Panc1 (cell line): ENCODE measurements at regions not wholly inside any gene's neighbourhood (a gene's known extent, or its start where the extent isn't known, plus 50 kb on each side); places are given as distances from the start of the nearest gene placed in this dataset.
"Not testable (repeated sequence)": the region's sequence is repeated elsewhere in the genome, so short reads cannot be mapped to it uniquely, and the experiment has no call there.

ENCODE experiments used
- ATAC-seq: fragments of 200-7000 bp; cut with Tn5 transposase; 2 replicates; pipeline ENCODE4 v1.9.1; 2020; ENCODE audit warnings: mild to moderate bottlenecking, moderate library complexity
- BruUV-seq: library from RNA; stranded (reverse); fragments of 400-500 nt; replicated peaks from 2 replicates; lab custom pipeline; 2021; lab: Mats Ljungman, UMichigan
- CTCF ChIA-PET: fragments of 300-600 bp; sonication (Branson Sonifier 250); formaldehyde crosslinking; loops from one replicate; lab custom pipeline; 2022; ENCODE audit warnings: antibody characterized with exemption; lab: Charles Lee
- POLR2A ChIA-PET: fragments of 300-600 bp; sonication (Branson Sonifier 250); formaldehyde crosslinking; loops from one replicate; lab custom pipeline; 2022; ENCODE audit warnings: antibody characterized with exemption; lab: Charles Lee
- DNase-seq: peaks from one replicate; pipeline ENCODE4 v3.0.0-alpha.2; 2010; ENCODE audit warnings: low read depth, low spot score
- H3K27ac ChIP-seq: 2 replicates; pipeline ENCODE4 v1.5.1; 2011; ENCODE audit warnings: mild to moderate bottlenecking, low read length, inconsistent platforms
- H3K27me3 ChIP-seq: fragments of 200-500 bp; sonication (Bioruptor generic); 2 replicates; pipeline ENCODE4 v1.6.0; 2014; ENCODE audit warnings: low read length, inconsistent platforms; ENCODE audit not compliant: control insufficient read depth, insufficient read depth
- H3K36me3 ChIP-seq: fragments of 200-500 bp; sonication (Bioruptor generic); 2 replicates; pipeline ENCODE4 v1.5.1; 2014; ENCODE audit warnings: inconsistent platforms, mild to moderate bottlenecking, low read length, moderate library complexity; ENCODE audit not compliant: control insufficient read depth, insufficient read depth
- H3K4me1 ChIP-seq: 2 replicates; pipeline ENCODE4 v1.5.1; 2011; ENCODE audit warnings: inconsistent platforms, mild to moderate bottlenecking, low read length, moderate library complexity; ENCODE audit not compliant: control insufficient read depth, insufficient read depth
- H3K4me3 ChIP-seq, 2 experiments: 2 replicates each; pipeline ENCODE4 v1.5.1; 2011 to 2012; ENCODE audit warnings: low read depth in 2 of 2, low read length in 2 of 2, mild to moderate bottlenecking in 2 of 2, inconsistent platforms in 1 of 2, moderate library complexity in 1 of 2
- H3K9me3 ChIP-seq: fragments of 200-500 bp; sonication (Bioruptor generic); 2 replicates; pipeline ENCODE4 v1.5.1; 2014; ENCODE audit warnings: low read depth, mild to moderate bottlenecking, inconsistent platforms, low read length, moderate library complexity; ENCODE audit not compliant: control insufficient read depth, insufficient read depth
- CTCF ChIP-seq: fragments of 450-650 bp; IDR thresholded peaks from 2 replicates; pipeline ENCODE4 v1.5.1; 2017; ENCODE audit warnings: mild to moderate bottlenecking
- POLR2AphosphoS5 ChIP-seq: IDR thresholded peaks from 2 replicates; pipeline ENCODE4 v1.6.1; 2012; ENCODE audit warnings: mild to moderate bottlenecking, low read depth, low read length, moderate library complexity
- REST ChIP-seq, 2 experiments: IDR thresholded peaks; 2 replicates each; pipeline ENCODE4 v1.6.1; 2011 to 2012; ENCODE audit warnings: low read depth in 2 of 2, control low read depth in 1 of 2, low read length in 1 of 2, mild to moderate bottlenecking in 1 of 2, moderate library complexity in 1 of 2; ENCODE audit not compliant: insufficient read depth in 1 of 2
- SIN3A ChIP-seq: IDR thresholded peaks from 2 replicates; pipeline ENCODE4 v1.6.1; 2012; ENCODE audit warnings: low read depth, mild to moderate bottlenecking, low read length, moderate library complexity, borderline replicate concordance; ENCODE audit not compliant: insufficient read depth
- TCF7L2 ChIP-seq: IDR thresholded peaks from 2 replicates; pipeline ENCODE4 v1.6.1; 2011; ENCODE audit warnings: mild to moderate bottlenecking, low read depth, low read length, inconsistent platforms
- in situ Hi-C: cut with HindIII; loops from 2 replicates; pipeline ENCODE4 v1.10.0; 2016; ENCODE audit warnings: low sequenced_read_pairs, low pct_unique_long_range_greater_than_20kb
- intact Hi-C: fragments of 100-400 bp; cut with micrococcal nuclease; formaldehyde crosslinking; loops from one replicate; pipeline ENCODE4 v1.10.0; 2022; ENCODE audit not compliant: unreplicated experiment

- CTCF ChIA-PET, result no interaction called here
- Histone ChIP-seq H3K36me3 (no peaks in the 10 kb centered on the region), H3K27ac (no peak overlapping the region), H3K9me3 (no peaks in the 10 kb centered on the region), H3K4me1 (no peaks in the 10 kb centered on the region), H3K4me3 (no peak overlapping the region), H3K27me3 (no peaks in the 10 kb centered on the region)
- no TSS peak for BruUV-seq
- ATAC-seq (no peak), DNase-seq (no peak)
- POLR2A ChIA-PET, result no interaction called here
- in situ Hi-C loops (no loop called here), intact Hi-C loops (no loop called here)
- no peak for TF ChIP-seq SIN3A
- no peak for TF ChIP-seq TCF7L2
- no peak for TF ChIP-seq POLR2AphosphoS5
- no peak for TF ChIP-seq CTCF
- TF ChIP-seq REST (IDR thresholded peaks at IDR 0.05; ENCODE audit: insufficient read depth in 1 of 2, low read depth in 2 of 2, low read length in 1 of 2), result no peak
Observed at GRCh38 chr3:162704238-162704637, 1207.6 kb downstream of the OTOL1 start.

- intact Hi-C loops (no loop called here), in situ Hi-C loops (no loop called here)
- Histone ChIP-seq H3K9me3 (no peaks in the 10 kb centered on the region), H3K36me3 (no peaks in the 10 kb centered on the region), H3K27ac (no peak overlapping the region), H3K27me3 (no peaks in the 10 kb centered on the region), H3K4me3 (no peak overlapping the region), H3K4me1 (no peaks in the 10 kb centered on the region)
- DNase-seq (no peak), ATAC-seq (no peak)
- TF ChIP-seq TCF7L2, result no peak
- TF ChIP-seq REST (IDR thresholded peaks at IDR 0.05; ENCODE audit: insufficient read depth in 1 of 2, low read depth in 2 of 2, low read length in 1 of 2), result no peak
- no peak for TF ChIP-seq POLR2AphosphoS5
- TF ChIP-seq SIN3A, result no peak
- TF ChIP-seq CTCF, result no peak
- ChIA-PET POLR2A (no interaction called here), CTCF (no interaction called here)
- no TSS peak for BruUV-seq
Observed at GRCh38 chr3:162704799-162705385, 1208.3 kb downstream of the OTOL1 start.

- H3K4me3 ChIP-seq, H3K27ac ChIP-seq, H3K27me3 ChIP-seq, intact Hi-C loops, H3K36me3 ChIP-seq, CTCF ChIA-PET, POLR2A ChIA-PET, H3K4me1 ChIP-seq, BruUV-seq, H3K9me3 ChIP-seq, in situ Hi-C loops, DNase-seq, ATAC-seq: not testable (repeated sequence)
Observed at GRCh38 chr3:162708394-162708793, 1211.8 kb downstream of the OTOL1 start.
